ENCODE measurements at regions not wholly inside any gene's neighbourhood (a gene's known extent, or its start where the extent isn't known, plus 50 kb on each side); places are given as distances from the start of the nearest gene placed in this dataset.
"Not testable (repeated sequence)": the region's sequence is repeated elsewhere in the genome, so short reads cannot be mapped to it uniquely, and the experiment has no call there.

DNA sequence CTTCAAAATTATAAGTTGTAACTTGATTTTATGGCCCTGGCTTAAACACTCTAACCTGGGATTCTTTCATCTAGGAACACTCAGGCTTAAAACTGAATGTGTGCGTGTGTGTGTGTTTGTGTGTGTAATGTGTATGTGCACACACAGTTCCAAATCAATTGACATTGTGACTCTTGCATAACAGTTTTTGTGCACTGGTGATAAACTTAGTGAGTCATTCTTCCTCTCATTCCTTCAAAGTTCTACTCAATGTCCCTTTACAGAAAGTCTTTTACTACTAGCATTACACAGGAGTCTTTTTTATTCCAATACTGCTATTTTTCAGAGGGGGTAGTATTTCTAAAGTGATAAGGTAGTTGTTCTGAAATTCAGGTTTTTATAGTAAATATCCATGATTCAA, 943.6 kb downstream of the KCNT2 start:
- Histone ChIP-seq H3K4me3 (ENCODE audit: low read length, poor library complexity, severe bottlenecking) (no peak overlapping the region), H3K9me2 (replicated peaks; ENCODE audit: low read depth, low read length) (no peaks in the 10 kb centered on the region), H3K4me2 (ENCODE audit: low read depth, low read length, poor library complexity, severe bottlenecking) (no peak overlapping the region), H3K79me2 (ENCODE audit: insufficient read depth, low read length) (no peaks in the 10 kb centered on the region), H2AFZ (ENCODE audit: low read length) (no peak overlapping the region), H3K4me1 (ENCODE audit: insufficient read depth, low read length, poor library complexity, severe bottlenecking) (no peaks in the 10 kb centered on the region), H3K9me3 (ENCODE audit: insufficient read depth, low read depth, low read length) (no peaks in the 10 kb centered on the region), H3K9ac (ENCODE audit: low read depth, low read length, poor library complexity, severe bottlenecking) (no peak overlapping the region), H3K36me3 (ENCODE audit: insufficient read depth, low read length) (no peaks in the 10 kb centered on the region), H4K20me1 (ENCODE audit: insufficient read depth, low read length, poor library complexity, severe bottlenecking) (no peaks in the 10 kb centered on the region), H3K27me3 (ENCODE audit: insufficient read depth, low read length, poor library complexity, severe bottlenecking) (no peaks in the 10 kb centered on the region), H3F3A (ENCODE audit: low read depth) (no peaks in the 10 kb centered on the region)
- TF ChIP-seq EZH2phosphoT487 (IDR thresholded peaks at IDR 0.05; ENCODE audit: borderline replicate concordance), result no peak
- TF ChIP-seq, protein P1, sequence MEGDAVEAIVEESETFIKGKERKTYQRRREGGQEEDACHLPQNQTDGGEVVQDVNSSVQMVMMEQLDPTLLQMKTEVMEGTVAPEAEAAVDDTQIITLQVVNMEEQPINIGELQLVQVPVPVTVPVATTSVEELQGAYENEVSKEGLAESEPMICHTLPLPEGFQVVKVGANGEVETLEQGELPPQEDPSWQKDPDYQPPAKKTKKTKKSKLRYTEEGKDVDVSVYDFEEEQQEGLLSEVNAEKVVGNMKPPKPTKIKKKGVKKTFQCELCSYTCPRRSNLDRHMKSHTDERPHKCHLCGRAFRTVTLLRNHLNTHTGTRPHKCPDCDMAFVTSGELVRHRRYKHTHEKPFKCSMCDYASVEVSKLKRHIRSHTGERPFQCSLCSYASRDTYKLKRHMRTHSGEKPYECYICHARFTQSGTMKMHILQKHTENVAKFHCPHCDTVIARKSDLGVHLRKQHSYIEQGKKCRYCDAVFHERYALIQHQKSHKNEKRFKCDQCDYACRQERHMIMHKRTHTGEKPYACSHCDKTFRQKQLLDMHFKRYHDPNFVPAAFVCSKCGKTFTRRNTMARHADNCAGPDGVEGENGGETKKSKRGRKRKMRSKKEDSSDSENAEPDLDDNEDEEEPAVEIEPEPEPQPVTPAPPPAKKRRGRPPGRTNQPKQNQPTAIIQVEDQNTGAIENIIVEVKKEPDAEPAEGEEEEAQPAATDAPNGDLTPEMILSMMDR (conservative IDR thresholded peaks at IDR 0.05; ENCODE audit: low read length), result no peak

DNA sequence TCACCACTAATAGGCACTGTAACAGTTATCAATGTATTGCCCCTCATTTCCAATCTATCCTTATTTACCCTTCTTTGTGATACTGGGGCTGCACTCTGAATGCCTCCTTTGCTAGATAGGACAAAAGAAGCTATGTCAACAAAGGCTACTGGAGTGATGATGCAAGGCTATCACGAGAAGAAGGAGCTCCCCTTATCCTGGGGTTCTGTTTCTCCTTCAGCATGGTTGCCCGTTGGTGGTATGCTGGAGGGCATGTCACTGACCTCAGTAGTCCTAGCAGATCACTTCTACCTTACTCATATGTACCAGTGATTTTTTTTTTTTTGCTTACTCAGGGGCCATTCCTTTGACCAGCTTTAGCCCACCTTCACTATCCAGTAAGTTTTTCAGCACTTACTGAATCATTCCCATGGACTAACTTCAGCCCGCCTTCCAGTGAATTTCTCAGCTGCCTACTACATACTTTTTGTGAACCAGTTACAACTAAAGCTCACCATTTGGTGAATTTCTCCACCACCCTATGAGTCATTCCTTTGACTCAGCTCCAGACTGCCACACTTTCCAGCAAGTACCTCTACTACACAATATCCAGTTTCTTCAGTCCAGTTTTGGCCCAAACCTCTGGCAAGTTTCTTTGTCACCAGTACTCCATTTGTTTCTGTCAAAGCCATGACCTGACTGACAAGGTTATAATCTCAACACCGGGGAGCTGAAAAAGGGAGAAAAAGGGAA, 944.5 kb downstream of the KCNT2 start:
- no peak for TF ChIP-seq EZH2phosphoT487 (IDR thresholded peaks at IDR 0.05; ENCODE audit: borderline replicate concordance)
- TF ChIP-seq, protein P1 (conservative IDR thresholded peaks at IDR 0.05; ENCODE audit: low read length), result no peak
- Histone ChIP-seq H3K4me3 (ENCODE audit: low read length, poor library complexity, severe bottlenecking) (no peak overlapping the region), H3K36me3 (ENCODE audit: insufficient read depth, low read length) (no peaks in the 10 kb centered on the region), H2AFZ (ENCODE audit: low read length) (no peak overlapping the region), H3K4me1 (ENCODE audit: insufficient read depth, low read length, poor library complexity, severe bottlenecking) (no peaks in the 10 kb centered on the region), H3F3A (ENCODE audit: low read depth) (no peaks in the 10 kb centered on the region), H3K9me2 (replicated peaks; ENCODE audit: low read depth, low read length) (no peaks in the 10 kb centered on the region), H3K79me2 (ENCODE audit: insufficient read depth, low read length) (no peaks in the 10 kb centered on the region), H3K4me2 (ENCODE audit: low read depth, low read length, poor library complexity, severe bottlenecking) (no peak overlapping the region), H3K9me3 (ENCODE audit: insufficient read depth, low read depth, low read length) (no peaks in the 10 kb centered on the region), H3K27me3 (ENCODE audit: insufficient read depth, low read length, poor library complexity, severe bottlenecking) (no peaks in the 10 kb centered on the region), H3K9ac (ENCODE audit: low read depth, low read length, poor library complexity, severe bottlenecking) (no peak overlapping the region), H4K20me1 (ENCODE audit: insufficient read depth, low read length, poor library complexity, severe bottlenecking) (no peaks in the 10 kb centered on the region)

DNA sequence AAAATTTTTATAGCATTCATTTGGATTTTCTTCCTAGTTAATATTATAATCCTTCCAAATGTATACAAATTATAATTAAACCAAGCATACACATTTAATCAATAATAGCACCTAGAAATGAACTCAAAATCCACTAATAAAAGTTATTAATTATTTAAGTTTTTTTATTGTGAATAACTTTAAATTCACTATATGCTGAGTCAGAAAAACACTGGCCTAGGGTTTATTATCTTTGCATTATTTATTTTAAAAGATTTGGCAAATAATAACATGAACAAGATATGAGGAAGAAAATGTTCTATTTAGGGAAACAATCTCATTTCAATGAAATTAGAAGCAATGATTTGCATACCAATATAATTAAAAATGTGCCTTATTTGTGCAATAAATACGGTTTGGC, 951.5 kb downstream of the KCNT2 start:
- Histone ChIP-seq H3K4me1 (ENCODE audit: insufficient read depth, low read length, poor library complexity, severe bottlenecking) (no peaks in the 10 kb centered on the region), H3F3A (ENCODE audit: low read depth) (no peaks in the 10 kb centered on the region), H3K9me2 (replicated peaks; ENCODE audit: low read depth, low read length) (no peaks in the 10 kb centered on the region), H2AFZ (ENCODE audit: low read length) (no peak overlapping the region), H3K27me3 (ENCODE audit: insufficient read depth, low read length, poor library complexity, severe bottlenecking) (no peaks in the 10 kb centered on the region), H3K9me3 (ENCODE audit: insufficient read depth, low read depth, low read length) (no peaks in the 10 kb centered on the region), H3K79me2 (ENCODE audit: insufficient read depth, low read length) (no peaks in the 10 kb centered on the region), H3K9ac (ENCODE audit: low read depth, low read length, poor library complexity, severe bottlenecking) (no peak overlapping the region), H3K4me3 (ENCODE audit: low read length, poor library complexity, severe bottlenecking) (no peak overlapping the region), H4K20me1 (ENCODE audit: insufficient read depth, low read length, poor library complexity, severe bottlenecking) (no peaks in the 10 kb centered on the region), H3K36me3 (ENCODE audit: insufficient read depth, low read length) (no peaks in the 10 kb centered on the region), H3K4me2 (ENCODE audit: low read depth, low read length, poor library complexity, severe bottlenecking) (no peak overlapping the region)
- TF ChIP-seq EZH2phosphoT487 (IDR thresholded peaks at IDR 0.05; ENCODE audit: borderline replicate concordance), result no peak
- TF ChIP-seq, protein P1 (conservative IDR thresholded peaks at IDR 0.05; ENCODE audit: low read length), result no peak

DNA sequence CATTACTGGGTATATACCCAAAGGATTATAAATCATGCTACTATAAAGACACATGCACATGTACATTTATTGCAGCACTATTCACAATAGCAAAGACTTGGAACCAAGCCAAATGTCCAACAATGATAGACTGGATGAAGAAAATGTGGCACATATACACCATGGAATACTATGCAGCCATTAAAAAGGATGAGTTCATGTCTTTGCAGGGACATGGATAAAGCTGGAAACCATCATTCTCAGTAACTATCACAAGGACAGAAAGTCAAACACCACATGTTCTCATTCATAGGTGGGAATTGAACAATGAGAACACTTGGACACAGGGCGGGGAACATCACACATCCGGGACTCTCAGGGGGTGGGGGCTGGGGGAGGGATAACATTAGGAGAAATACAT, 959.4 kb downstream of the KCNT2 start:
- not testable (repeated sequence) for H3K27me3 ChIP-seq (ENCODE audit: insufficient read depth, low read length, poor library complexity, severe bottlenecking); H3K79me2 ChIP-seq (ENCODE audit: insufficient read depth, low read length); H3K9me2 ChIP-seq (replicated peaks; ENCODE audit: low read depth, low read length); H2AFZ ChIP-seq (ENCODE audit: low read length); H3K9ac ChIP-seq (ENCODE audit: low read depth, low read length, poor library complexity, severe bottlenecking); H3K9me3 ChIP-seq (ENCODE audit: insufficient read depth, low read depth, low read length); H3K36me3 ChIP-seq (ENCODE audit: insufficient read depth, low read length); H3F3A ChIP-seq (ENCODE audit: low read depth); H3K4me1 ChIP-seq (ENCODE audit: insufficient read depth, low read length, poor library complexity, severe bottlenecking); H3K4me3 ChIP-seq (ENCODE audit: low read length, poor library complexity, severe bottlenecking); H4K20me1 ChIP-seq (ENCODE audit: insufficient read depth, low read length, poor library complexity, severe bottlenecking); H3K4me2 ChIP-seq (ENCODE audit: low read depth, low read length, poor library complexity, severe bottlenecking)

Measured in Loucy (cell line).